NCI-H2227 treated with DMSO at 0.1 percent for 48 hours (cell line): ENCODE measurements at regions not wholly inside any gene's neighbourhood (a gene's known extent, or its start where the extent isn't known, plus 50 kb on each side); places are given as distances from the start of the nearest gene placed in this dataset.
"Not testable (repeated sequence)": the region's sequence is repeated elsewhere in the genome, so short reads cannot be mapped to it uniquely, and the experiment has no call there.

ENCODE experiments used
- DNase-seq: peaks from one replicate; lab custom pipeline; 2025; lab: John Stamatoyannopoulos, UW

GRCh38 chr14:44785096-44785495 lies 176.7 kb downstream of the KLHL28 start:
- no peak for DNase-seq

- DNase-seq: no peak
Observed at GRCh38 chr14:44783901-44784300, 177.8 kb downstream of the KLHL28 start.

DNA sequence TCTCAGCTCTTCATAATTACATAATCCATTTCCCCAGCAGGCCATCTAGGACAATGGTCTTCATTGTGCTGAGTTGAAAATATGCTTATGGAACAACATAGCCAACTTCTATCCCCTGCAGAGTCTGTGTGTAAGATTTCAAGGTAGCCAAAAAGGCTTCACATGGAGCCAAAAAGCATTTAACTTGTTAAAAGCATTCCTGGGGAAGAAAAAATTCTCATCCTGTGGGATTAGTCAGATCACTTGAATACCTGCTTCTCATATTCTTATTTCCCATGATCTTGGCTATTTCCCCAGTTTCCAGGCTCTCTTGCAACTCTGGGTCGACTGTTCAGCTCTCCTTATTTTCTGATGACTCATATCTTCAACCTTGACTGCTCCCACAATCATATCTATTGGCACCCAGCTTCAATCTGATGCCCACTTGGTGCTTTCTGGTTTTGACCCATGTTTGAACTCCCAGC lies 178.9 kb downstream of the KLHL28 start:
- no peak for DNase-seq

GRCh38 chr14:44780989-44781388 lies 180.8 kb downstream of the KLHL28 start:
- DNase-seq: no peak

DNA sequence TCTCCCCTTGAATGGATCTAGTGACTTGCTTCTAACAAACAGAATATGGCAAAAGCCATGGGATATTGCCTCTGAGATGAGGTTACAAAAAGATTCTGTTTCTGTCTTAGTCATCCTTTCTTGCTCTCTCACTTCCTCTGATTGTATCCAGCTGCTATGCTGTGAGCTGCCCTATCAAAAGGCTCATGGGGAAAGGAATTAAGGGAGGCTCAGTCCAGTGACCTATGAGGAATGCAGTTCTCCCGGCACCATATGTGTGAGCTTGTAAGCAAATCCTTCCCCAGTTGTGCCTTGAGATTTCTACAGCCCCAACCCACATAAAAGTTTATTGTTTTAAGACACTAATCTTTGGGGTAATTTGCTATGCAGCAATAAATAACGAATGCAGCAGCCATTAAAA lies 183.1 kb downstream of the KLHL28 start:
- no peak for DNase-seq

- DNase-seq: no peak
Observed at GRCh38 chr14:44777584-44777983, 184.2 kb downstream of the KLHL28 start.

- DNase-seq: no peak
Observed at GRCh38 chr14:44775248-44775647, 186.5 kb downstream of the KLHL28 start.

GRCh38 chr14:44774396-44774795 lies 187.4 kb downstream of the KLHL28 start:
- no peak for DNase-seq

DNA sequence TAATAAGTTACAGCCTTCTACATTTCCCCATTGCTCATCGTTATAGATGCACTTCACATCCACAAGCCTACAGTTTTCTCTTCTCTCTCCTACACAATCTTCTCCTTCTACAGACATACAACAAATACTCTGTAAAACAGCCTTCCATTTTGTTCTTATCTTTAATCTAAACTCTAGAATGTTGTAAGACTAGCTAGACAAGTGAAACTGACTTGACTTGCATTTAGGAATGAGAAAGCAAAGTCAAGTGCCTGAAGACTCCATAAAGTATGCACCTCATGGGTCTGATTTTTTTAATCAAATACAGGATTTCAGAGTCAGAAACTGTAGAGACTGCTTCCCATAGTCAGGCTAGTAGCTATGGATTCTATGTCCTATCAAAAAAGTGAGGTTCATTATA lies 190.3 kb downstream of the KLHL28 start:
- no peak for DNase-seq

DNA sequence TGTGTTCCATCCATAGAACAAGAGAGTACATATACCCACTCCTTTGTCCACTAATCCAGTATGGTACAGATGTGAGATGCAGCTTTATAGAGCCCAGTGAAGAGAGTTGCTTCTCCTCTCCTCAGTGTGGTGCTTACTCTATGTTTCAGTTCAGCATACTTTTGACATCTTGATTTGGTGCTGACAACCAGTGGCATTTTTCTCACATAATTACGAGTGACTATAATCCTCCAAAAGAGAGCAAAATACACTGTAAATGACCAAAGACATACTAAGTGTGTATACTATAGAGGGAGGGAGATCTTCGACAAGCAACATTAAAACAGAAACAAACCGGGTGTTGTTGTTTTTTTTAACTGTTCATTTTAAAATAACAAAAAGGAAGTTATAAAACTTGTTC lies 191.5 kb downstream of the KLHL28 start:
- DNase-seq: no peak

- DNase-seq: no peak
Observed at GRCh38 chr14:44768935-44769334, 192.8 kb downstream of the KLHL28 start.

DNA sequence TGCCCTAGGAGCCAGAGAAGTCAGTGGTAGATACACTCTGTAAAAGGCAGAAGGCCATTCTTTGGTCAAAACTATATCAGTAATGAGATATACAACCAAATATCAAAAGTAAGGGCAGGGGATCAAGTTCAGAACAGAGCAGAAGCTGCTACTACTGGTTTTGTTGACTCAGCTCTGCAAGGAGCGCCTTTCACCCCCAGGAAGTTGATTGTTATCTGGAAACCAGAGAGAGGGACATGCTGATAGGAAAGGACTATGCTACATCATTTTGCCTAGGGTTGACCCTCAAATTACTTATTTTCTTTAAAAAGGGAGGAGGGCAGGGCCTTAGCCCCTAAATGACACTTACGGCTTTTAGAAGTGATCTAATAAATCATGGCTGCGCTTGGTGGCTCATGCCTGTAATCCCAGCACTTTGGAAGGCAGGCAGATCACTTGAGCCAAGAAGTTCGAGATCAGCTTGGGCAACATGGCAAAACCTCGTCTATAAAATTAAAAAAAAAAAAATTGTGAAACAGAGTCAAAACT lies 194.0 kb downstream of the KLHL28 start:
- DNase-seq: no peak

- no peak for DNase-seq
Observed at GRCh38 chr14:44766285-44766684, 195.5 kb downstream of the KLHL28 start.

GRCh38 chr14:44763356-44763755 lies 198.4 kb downstream of the KLHL28 start:
- no peak for DNase-seq

- no peak for DNase-seq
Observed at GRCh38 chr14:44759277-44759676, 202.5 kb downstream of the KLHL28 start.

DNA sequence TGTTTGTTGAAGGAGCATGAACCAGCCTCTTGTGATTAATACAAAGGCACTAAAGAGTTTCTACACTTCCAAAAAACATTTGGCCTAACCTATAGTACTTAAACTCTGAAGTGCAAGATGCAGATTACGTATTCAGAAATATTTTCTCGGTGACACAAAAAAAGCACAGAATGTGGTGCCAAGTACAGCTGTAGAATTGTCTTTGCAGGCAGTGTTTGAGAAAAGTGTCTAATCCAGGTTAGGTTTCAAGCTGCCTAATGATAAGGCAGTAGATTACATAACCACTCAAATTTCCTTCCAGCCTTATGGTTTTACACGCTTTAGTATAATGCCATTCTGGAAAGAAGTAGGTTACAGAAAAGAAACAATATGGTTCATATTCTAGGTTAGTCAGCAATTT lies 205.2 kb downstream of the KLHL28 start:
- no peak for DNase-seq

DNA sequence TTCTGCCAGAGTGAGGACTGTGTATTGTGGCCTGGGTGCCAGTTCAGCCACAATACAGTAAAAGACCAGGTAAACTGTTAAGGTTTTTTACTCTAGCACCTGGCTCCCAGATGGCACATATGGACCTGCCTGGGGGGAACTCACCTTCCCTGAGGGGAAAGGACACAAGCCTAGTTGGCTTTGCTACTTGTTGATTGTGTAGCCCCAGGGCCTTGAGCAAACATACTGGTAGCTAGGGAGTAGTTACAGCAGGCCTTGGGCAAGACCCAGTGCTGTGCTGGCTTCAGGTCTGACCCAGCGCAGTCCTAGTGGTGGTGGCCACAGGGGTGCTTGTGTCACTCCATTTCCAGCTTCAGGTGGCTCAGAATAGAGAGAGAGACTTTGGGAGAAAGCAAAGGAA lies 216.4 kb downstream of the KLHL28 start:
- DNase-seq: no peak

DNA sequence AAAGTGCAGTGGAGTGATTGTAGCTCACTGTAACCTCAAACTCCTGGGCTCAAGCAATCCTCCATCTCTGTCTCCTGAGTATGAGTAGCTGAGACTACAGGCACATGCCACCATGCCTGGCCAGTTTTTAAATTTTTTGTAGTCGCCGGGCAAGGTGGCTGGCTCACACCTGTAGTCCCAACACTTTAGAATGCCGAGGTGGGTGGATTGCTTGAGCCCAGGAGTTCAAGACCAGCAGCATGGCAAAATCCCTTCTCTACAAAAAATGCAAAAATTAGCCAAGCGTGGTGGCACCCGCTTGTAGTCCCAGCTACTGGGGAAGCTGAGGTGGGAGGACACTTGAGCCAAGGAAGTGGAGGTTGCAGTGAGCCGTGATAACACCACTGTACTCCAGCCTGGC lies 219.5 kb downstream of the KLHL28 start:
- DNase-seq: no peak

DNA sequence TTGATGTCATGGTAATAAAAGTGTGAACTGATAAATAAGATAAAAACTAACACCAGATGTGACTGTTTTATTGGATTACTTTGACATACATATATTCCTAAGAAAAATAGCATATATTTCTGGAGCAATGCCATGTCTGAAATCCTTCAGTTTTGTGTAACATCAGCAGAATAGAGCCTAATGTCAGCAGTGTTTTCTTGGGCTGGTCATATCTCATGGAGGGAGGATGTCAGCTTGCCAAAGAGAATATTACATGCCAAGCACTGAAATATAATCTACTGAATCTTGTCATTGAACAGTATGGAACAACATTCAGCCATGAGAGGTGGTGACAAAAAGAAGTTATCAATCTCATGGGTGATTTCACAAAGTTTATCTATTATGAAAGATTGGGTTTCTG lies 220.3 kb downstream of the KLHL28 start:
- DNase-seq: no peak

DNA sequence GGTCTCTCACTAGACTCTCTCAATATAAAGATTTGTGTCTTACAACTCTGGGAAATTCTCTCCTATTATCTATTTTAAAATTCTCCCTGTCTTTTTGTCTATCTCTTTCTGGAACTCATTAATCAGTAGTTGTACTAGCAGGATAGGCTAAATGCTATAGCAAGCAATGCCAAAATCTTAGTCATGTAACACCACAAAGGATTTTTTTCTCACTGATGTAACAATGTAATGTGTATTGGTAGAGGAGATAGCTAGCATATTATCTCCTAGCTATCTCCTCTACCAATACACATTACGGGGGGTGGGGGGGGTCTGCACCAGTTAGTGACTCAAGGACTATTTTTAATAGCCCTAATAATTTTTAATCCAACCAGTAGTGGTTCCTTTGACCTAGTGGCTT lies 225.4 kb downstream of the KLHL28 start:
- no peak for DNase-seq

DNA sequence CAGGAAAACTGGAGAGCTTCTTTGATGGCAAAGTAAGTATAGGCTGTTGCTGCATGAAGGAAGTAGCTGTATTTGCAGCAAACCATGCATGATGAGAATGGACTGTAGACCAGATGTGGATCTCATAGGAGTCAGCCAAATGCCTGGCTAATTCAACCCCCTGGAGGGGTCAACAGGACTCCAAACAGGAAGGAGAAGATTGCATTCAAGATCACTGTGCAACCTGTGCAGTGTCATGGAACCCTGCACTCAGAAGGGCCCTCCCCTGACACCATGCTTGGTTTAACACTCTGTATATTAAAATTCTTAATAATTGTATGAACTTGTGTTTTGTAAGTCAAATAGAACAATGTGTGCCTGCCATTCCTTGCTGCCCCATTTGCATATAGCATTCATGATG lies 225.1 kb upstream of the FSCB start:
- DNase-seq: no peak

DNA sequence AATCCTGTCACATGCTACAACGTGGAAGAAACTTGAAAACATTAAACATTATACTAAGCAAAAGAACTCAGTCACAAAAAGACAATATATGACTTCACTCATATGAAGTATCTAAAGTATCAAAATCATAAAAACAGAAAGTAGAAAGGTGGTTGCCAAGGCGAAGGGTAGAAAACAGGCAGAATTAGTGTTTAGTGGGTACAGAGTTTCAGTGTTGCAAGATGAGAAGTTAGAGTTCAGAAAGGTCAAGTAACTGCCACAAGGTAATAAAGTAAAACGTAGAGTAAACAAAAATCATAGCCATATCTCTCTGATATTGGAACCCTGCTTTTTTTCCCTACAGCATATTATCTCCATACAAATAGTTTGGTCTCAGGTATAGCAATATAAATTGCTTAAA lies 223.8 kb upstream of the FSCB start:
- DNase-seq: no peak

- DNase-seq: not testable (repeated sequence)
Observed at GRCh38 chr14:44721395-44721794, 214.3 kb upstream of the FSCB start.

DNA sequence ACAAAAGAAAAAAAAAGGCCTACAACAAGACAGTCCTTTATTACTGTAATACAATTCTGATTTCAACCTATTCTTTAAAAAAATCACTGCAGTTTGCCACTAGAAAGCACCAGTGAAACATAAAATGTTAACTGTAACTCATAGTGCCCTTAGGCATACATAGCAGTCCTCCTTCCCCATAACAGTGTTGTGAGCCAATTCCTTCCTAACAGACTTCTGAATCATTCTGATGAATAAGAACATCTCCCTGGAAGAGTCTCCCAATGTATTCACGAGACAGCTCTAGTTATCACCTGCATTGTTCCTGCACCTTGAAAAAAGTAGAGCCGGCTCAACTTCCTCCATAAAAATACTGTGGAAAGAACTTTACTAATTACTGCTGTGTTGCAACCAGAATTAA lies 213.6 kb upstream of the FSCB start:
- DNase-seq: no peak
